Fibroblast of lung (primary cell): ENCODE measurements at regions not wholly inside any gene's neighbourhood (a gene's known extent, or its start where the extent isn't known, plus 50 kb on each side); places are given as distances from the start of the nearest gene placed in this dataset.

ENCODE experiments used
- DNase-seq, 2 donors: peaks; one replicate each; pipeline versions ENCODE4 v3.0.0 to v3.0.0-alpha.2; 2010; ENCODE audit warnings: low read depth in 2 of 2
- H2AFZ ChIP-seq: 2 replicates; pipeline ENCODE4 v1.5.1; 2012; ENCODE audit warnings: low read length, control low read depth, inconsistent platforms
- H3K27ac ChIP-seq: 2 replicates; pipeline ENCODE4 v1.5.1; 2011; ENCODE audit warnings: low read length, control low read depth; ENCODE audit not compliant: insufficient read depth
- H3K27me3 ChIP-seq: 2 replicates; pipeline ENCODE4 v1.5.1; 2011; ENCODE audit warnings: mild to moderate bottlenecking, low read length; ENCODE audit not compliant: control insufficient read depth, insufficient read depth
- H3K36me3 ChIP-seq: 2 replicates; pipeline ENCODE4 v1.5.1; 2011; ENCODE audit warnings: low read length; ENCODE audit not compliant: control insufficient read depth, insufficient read depth
- H3K4me1 ChIP-seq: 2 replicates; pipeline ENCODE4 v1.5.1; 2011; ENCODE audit warnings: low read length; ENCODE audit not compliant: control insufficient read depth, insufficient read depth; ENCODE audit errors: extremely low read depth
- H3K4me2 ChIP-seq: 2 replicates; pipeline ENCODE4 v1.5.1; 2011; ENCODE audit warnings: low read length, control low read depth; ENCODE audit not compliant: insufficient read depth; ENCODE audit errors: extremely low read depth
- H3K4me3 ChIP-seq, 4 experiments: fragments of 200-600 bp in 1 of 4; sonication (generic) in 1 of 4; replicated peaks in 1 of 4; 2 replicates each; pipeline ENCODE4 v1.5.1; 2011 to 2016; ENCODE audit warnings: low read length in 4 of 4, low read depth in 3 of 4, mild to moderate bottlenecking in 3 of 4, control low read depth in 2 of 4, inconsistent platforms in 1 of 4, mixed read lengths in 1 of 4; ENCODE audit not compliant: insufficient read depth in 1 of 4; ENCODE audit errors: control extremely low read depth in 1 of 4
- H3K79me2 ChIP-seq: 2 replicates; pipeline ENCODE4 v1.5.1; 2012; ENCODE audit warnings: mild to moderate bottlenecking, low read length, inconsistent platforms; ENCODE audit not compliant: control insufficient read depth, insufficient read depth
- H3K9ac ChIP-seq: 2 replicates; pipeline ENCODE4 v1.5.1; 2011; ENCODE audit warnings: mild to moderate bottlenecking, low read length, control low read depth; ENCODE audit not compliant: insufficient read depth
- H3K9me3 ChIP-seq: 2 replicates; pipeline ENCODE4 v1.5.1; 2012; ENCODE audit warnings: low read depth, low read length; ENCODE audit not compliant: control insufficient read depth, insufficient read depth
- H4K20me1 ChIP-seq: 2 replicates; pipeline ENCODE4 v1.5.1; 2011; ENCODE audit warnings: low read length; ENCODE audit not compliant: control insufficient read depth, insufficient read depth; ENCODE audit errors: extremely low read depth
- CTCF ChIP-seq, 2 donors: IDR thresholded peaks in 1 of 2; conservative IDR thresholded peaks in 1 of 2; 1 replicate in 1 of 2; 2 replicates in 1 of 2; pipeline ENCODE4 v1.5.1; 2011 to 2012; ENCODE audit warnings: low read length in 2 of 2, control low read depth in 1 of 2, inconsistent platforms in 1 of 2, low read depth in 1 of 2, mild to moderate bottlenecking in 1 of 2
- EZH2 ChIP-seq: IDR thresholded peaks from 2 replicates; pipeline ENCODE4 v1.5.1; 2012; ENCODE audit warnings: low read length, control low read depth, mild to moderate bottlenecking; ENCODE audit errors: missing control alignments

GRCh38 chr22:49406047-49406650 is 421.5 kb downstream of the BRD1 start:
- H2AFZ ChIP-seq = no peak overlapping the region
- no peaks in the 10 kb centered on the region for H3K36me3 ChIP-seq
- no peak overlapping the region for H3K9ac ChIP-seq
- H3K79me2 ChIP-seq = no peaks in the 10 kb centered on the region
- no peaks in the 10 kb centered on the region for H3K4me1 ChIP-seq
- TF ChIP-seq CTCF (conservative IDR thresholded peaks at IDR 0.05 in 1 of 2, IDR thresholded peaks at IDR 0.05 in 1 of 2; ENCODE audit: low read depth in 1 of 2, low read length in 2 of 2) (no peak), EZH2 (no peak)
- no peaks in the 10 kb centered on the region for H3K27me3 ChIP-seq
- DNase-seq = no peak
- H3K4me3 ChIP-seq = no peak overlapping the region
- no peaks in the 10 kb centered on the region for H4K20me1 ChIP-seq
- H3K4me2 ChIP-seq = no peak overlapping the region
- H3K27ac ChIP-seq = no peak overlapping the region
- no peaks in the 10 kb centered on the region for H3K9me3 ChIP-seq

- no peaks in the 10 kb centered on the region for H3K79me2 ChIP-seq
Observed at GRCh38 chr22:49405590-49405989, 422.1 kb downstream of the BRD1 start.

GRCh38 chr22:49404576-49405241 is 423.0 kb downstream of the BRD1 start:
- H3K4me1 ChIP-seq = no peaks in the 10 kb centered on the region

More at GRCh38 chr22:49405590-49405989, 422.1 kb downstream of the BRD1 start:
- H3K4me2 ChIP-seq = no peak overlapping the region
- no peak overlapping the region for H3K27ac ChIP-seq
- H3K4me1 ChIP-seq = no peaks in the 10 kb centered on the region
- no peak overlapping the region for H3K9ac ChIP-seq
- no peak for DNase-seq
- no peaks in the 10 kb centered on the region for H3K27me3 ChIP-seq
- TF ChIP-seq EZH2 = no peak
- TF ChIP-seq CTCF (conservative IDR thresholded peaks at IDR 0.05 in 1 of 2, IDR thresholded peaks at IDR 0.05 in 1 of 2; ENCODE audit: low read depth in 1 of 2, low read length in 2 of 2) = no peak
- H3K9me3 ChIP-seq = no peaks in the 10 kb centered on the region
- no peak overlapping the region for H2AFZ ChIP-seq
- H3K4me3 ChIP-seq = no peak overlapping the region
- no peaks in the 10 kb centered on the region for H3K36me3 ChIP-seq
- no peaks in the 10 kb centered on the region for H4K20me1 ChIP-seq

More at GRCh38 chr22:49404576-49405241, 423.0 kb downstream of the BRD1 start:
- Histone ChIP-seq H3K4me3 (no peak overlapping the region), H3K36me3 (no peaks in the 10 kb centered on the region), H2AFZ (no peak overlapping the region), H4K20me1 (no peaks in the 10 kb centered on the region), H3K27me3 (no peaks in the 10 kb centered on the region), H3K9ac (no peak overlapping the region), H3K27ac (no peak overlapping the region), H3K9me3 (no peaks in the 10 kb centered on the region), H3K4me2 (no peak overlapping the region), H3K79me2 (no peaks in the 10 kb centered on the region)
- TF ChIP-seq CTCF (conservative IDR thresholded peaks at IDR 0.05 in 1 of 2, IDR thresholded peaks at IDR 0.05 in 1 of 2; ENCODE audit: low read depth in 1 of 2, low read length in 2 of 2) (no peak), EZH2 (no peak)
- no peak for DNase-seq
